Activated B cell treated with CpG ODN at 0.5 μM for 24 hours (primary cell): ENCODE measurements at regions not wholly inside any gene's neighbourhood (a gene's known extent, or its start where the extent isn't known, plus 50 kb on each side); places are given as distances from the start of the nearest gene placed in this dataset.

Experiments used
- ATAC-seq: fragments of 200-7000 bp; cut with Tn5 transposase; one replicate; pipeline ENCODE4 v1.10.0; 2021; ENCODE audit warnings: low read depth, mild to moderate bottlenecking, moderate library complexity
- CTCF ChIA-PET: fragments of 350-600 bp; sonication (Branson Sonifier 250); formaldehyde crosslinking; loops from one replicate; lab custom pipeline; 2021; ENCODE audit warnings: antibody characterized with exemption; lab: Charles Lee
- POLR2A ChIA-PET: fragments of 350-600 bp; sonication (Branson Sonifier 250); formaldehyde crosslinking; loops from one replicate; lab custom pipeline; 2021; ENCODE audit warnings: antibody characterized with exemption; lab: Charles Lee
- DNase-seq: peaks from one replicate; pipeline ENCODE4 v3.0.0; 2022
- H3K27ac Mint-ChIP-seq: one replicate; pipeline ENCODE4 v1.8.0; 2020; ENCODE audit warnings: mixed read lengths
- H3K27me3 Mint-ChIP-seq: one replicate; pipeline ENCODE4 v1.8.0; 2021; ENCODE audit warnings: mixed read lengths
- H3K36me3 Mint-ChIP-seq: one replicate; pipeline ENCODE4 v1.8.0; 2021; ENCODE audit warnings: low read depth, mixed read lengths
- H3K4me1 Mint-ChIP-seq: one replicate; pipeline ENCODE4 v1.8.0; 2021; ENCODE audit warnings: mixed read lengths
- H3K4me3 Mint-ChIP-seq: one replicate; pipeline ENCODE4 v1.8.0; 2020; ENCODE audit warnings: mild to moderate bottlenecking, mixed read lengths
- H3K9me3 Mint-ChIP-seq: one replicate; pipeline ENCODE4 v1.8.0; 2020; ENCODE audit warnings: mixed read lengths
- intact Hi-C: fragments of 100-400 bp; cut with micrococcal nuclease; formaldehyde crosslinking; loops from one replicate; pipeline ENCODE4 v1.15.1; 2024
- TF ChIP-seq, protein P1 (sequence below): fragments of 200-600 bp; IDR thresholded peaks from one replicate; pipeline ENCODE4 v1.8.0; 2022; ENCODE audit warnings: antibody characterized with exemption, mild to moderate bottlenecking

DNA sequence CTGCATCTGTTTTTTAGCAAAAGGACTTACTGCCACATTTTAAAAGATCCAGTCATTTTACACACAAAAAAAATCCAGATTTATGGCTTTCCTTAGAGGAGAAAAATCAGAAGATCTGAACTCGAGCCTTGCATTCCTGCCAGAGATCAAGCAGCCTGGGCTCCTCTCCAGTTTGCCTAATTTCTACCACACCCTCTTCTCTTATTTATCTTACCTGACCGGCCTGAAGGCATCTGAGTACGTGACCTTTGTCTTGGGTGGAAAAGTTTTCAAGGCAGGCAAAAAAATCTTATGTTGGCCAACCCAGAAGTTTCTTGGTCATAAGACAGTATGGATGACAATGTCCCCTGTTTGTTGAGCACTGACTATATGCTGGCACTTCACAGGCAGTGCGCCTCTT, 60.3 kb downstream of the CHRD start:
- Mint-ChIP-seq H3K27me3 (peaks cover 6% of the 10 kb centered on the region), H3K9me3 (peaks cover 4% of the 10 kb centered on the region), H3K36me3 (no peaks in the 10 kb centered on the region), H3K27ac (no peak overlapping the region), H3K4me1 (no peaks in the 10 kb centered on the region), H3K4me3 (no peak overlapping the region)
- no peak for DNase-seq
- POLR2A ChIA-PET, result no interaction called here
- TF ChIP-seq, protein P1, sequence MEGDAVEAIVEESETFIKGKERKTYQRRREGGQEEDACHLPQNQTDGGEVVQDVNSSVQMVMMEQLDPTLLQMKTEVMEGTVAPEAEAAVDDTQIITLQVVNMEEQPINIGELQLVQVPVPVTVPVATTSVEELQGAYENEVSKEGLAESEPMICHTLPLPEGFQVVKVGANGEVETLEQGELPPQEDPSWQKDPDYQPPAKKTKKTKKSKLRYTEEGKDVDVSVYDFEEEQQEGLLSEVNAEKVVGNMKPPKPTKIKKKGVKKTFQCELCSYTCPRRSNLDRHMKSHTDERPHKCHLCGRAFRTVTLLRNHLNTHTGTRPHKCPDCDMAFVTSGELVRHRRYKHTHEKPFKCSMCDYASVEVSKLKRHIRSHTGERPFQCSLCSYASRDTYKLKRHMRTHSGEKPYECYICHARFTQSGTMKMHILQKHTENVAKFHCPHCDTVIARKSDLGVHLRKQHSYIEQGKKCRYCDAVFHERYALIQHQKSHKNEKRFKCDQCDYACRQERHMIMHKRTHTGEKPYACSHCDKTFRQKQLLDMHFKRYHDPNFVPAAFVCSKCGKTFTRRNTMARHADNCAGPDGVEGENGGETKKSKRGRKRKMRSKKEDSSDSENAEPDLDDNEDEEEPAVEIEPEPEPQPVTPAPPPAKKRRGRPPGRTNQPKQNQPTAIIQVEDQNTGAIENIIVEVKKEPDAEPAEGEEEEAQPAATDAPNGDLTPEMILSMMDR, result no peak
- intact Hi-C loops, result no loop called here
- ATAC-seq, result no peak
- CTCF ChIA-PET, result no interaction called here

- H3K4me3 Mint-ChIP-seq, result no peak overlapping the region
- peaks cover 4% of the 10 kb centered on the region for H3K9me3 Mint-ChIP-seq
- intact Hi-C loops, result no loop called here
- DNase-seq, result no peak
- TF ChIP-seq, protein P1, result no peak
- no peaks in the 10 kb centered on the region for H3K36me3 Mint-ChIP-seq
- ChIA-PET POLR2A (no interaction called here), CTCF (no interaction called here)
- ATAC-seq, result no peak
- H3K27me3 Mint-ChIP-seq, result peaks cover 6% of the 10 kb centered on the region
- H3K27ac Mint-ChIP-seq, result no peak overlapping the region
- no peaks in the 10 kb centered on the region for H3K4me1 Mint-ChIP-seq
Observed at GRCh38 chr3:184441202-184441900, 61.5 kb downstream of the CHRD start.

DNA sequence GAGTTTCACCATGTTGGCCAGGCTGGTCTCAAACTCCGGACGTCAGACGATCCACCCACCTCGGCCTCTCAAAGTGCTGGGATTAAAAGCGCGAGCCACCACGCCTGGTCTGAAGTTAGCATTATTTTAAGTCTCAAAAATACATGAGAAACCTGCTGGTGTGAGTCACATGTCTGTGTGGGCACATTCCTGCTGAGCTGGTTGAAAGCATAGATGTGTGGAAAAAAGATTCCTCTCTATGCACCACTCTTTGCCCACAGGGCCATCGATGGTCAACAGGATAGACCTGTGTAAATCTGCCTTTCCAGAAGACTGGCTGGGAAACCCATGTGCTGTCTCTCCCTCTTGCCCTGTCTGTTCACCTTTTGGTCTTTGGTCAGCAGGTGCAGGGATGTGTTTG, 63.5 kb downstream of the CHRD start:
- TF ChIP-seq, protein P1, result no peak
- no peak for DNase-seq

GRCh38 chr3:184443831-184444230, 64.0 kb downstream of the CHRD start:
- Mint-ChIP-seq H3K27ac (no peak overlapping the region), H3K9me3 (no peaks in the 10 kb centered on the region), H3K4me3 (no peak overlapping the region), H3K27me3 (peaks cover 2% of the 10 kb centered on the region), H3K4me1 (no peaks in the 10 kb centered on the region), H3K36me3 (no peaks in the 10 kb centered on the region)
- TF ChIP-seq, protein P1, result no peak
- intact Hi-C loops, result no loop called here
- ATAC-seq (no peak), DNase-seq (no peak)
- POLR2A ChIA-PET, result no interaction called here
- CTCF ChIA-PET, result no interaction called here

More for the DNA sequence above, 63.5 kb downstream of the CHRD start:
- ChIA-PET POLR2A (no interaction called here), CTCF (no interaction called here)
- no peaks in the 10 kb centered on the region for H3K36me3 Mint-ChIP-seq
- no peak overlapping the region for H3K27ac Mint-ChIP-seq
- H3K9me3 Mint-ChIP-seq, result peaks cover 2% of the 10 kb centered on the region
- no peaks in the 10 kb centered on the region for H3K4me1 Mint-ChIP-seq
- H3K27me3 Mint-ChIP-seq, result peaks cover 2% of the 10 kb centered on the region
- ATAC-seq, result no peak
- no peak overlapping the region for H3K4me3 Mint-ChIP-seq
- intact Hi-C loops, result no loop called here

DNA sequence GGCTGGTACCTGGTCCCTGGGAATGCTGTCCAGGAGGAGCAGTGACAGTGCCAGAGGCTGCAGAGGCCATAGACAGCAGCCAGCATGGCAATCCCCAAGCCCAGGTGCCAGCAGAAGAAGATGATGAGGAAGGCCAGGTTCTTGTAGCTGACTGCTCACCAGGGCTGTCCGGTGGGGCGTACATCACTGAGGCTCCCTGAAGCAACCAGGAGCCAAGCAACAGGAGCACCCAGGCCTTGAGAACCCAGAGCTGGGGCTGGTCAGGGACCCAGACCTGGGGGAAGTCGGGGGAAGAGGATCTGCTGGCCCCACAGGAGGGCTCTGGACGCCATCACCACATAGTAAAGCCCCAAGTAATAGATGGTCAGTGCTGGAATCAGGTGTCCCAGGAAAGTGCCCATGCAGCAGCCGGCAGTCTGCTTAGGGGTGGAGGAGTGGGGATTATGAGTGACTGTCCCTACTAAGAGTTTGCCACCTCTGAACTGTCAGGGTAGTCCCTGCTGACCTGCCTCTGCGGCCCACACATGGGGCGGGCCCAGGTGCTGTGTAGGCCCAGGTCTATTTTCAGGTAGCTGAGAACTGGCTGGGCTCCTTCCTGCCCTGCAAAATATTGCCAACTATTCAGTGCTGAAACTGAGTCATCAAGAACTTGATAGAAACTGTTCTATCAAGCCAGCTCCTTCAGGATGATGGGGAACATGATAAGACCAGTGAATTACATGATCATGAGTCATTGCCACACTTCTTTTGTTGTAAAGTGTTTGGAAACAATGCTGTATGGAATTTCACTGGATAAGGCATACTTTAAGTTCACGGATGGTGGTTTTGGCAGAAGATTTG, 68.7 kb downstream of the CHRD start:
- Mint-ChIP-seq H3K27me3 (peaks cover 4% of the 10 kb centered on the region), H3K27ac (no peak overlapping the region), H3K4me1 (no peaks in the 10 kb centered on the region), H3K9me3 (no peaks in the 10 kb centered on the region), H3K4me3 (no peak overlapping the region), H3K36me3 (no peaks in the 10 kb centered on the region)
- POLR2A ChIA-PET, result no interaction called here
- DNase-seq (no peak), ATAC-seq (no peak)
- intact Hi-C loops, result no loop called here
- CTCF ChIA-PET, result no interaction called here
- TF ChIP-seq, protein P1, result no peak
